CD4-positive, CD25-positive, alpha-beta regulatory T cell (primary cell): ENCODE measurements at regions not wholly inside any gene's neighbourhood (a gene's known extent, or its start where the extent isn't known, plus 50 kb on each side); places are given as distances from the start of the nearest gene placed in this dataset.

Experiments used
- ATAC-seq, 2 donors: fragments of 150-1000 bp; cut with Tn5 transposase; one replicate each; pipeline ENCODE4 v1.10.0; 2021; ENCODE audit warnings: low read depth in 2 of 2, moderate number of reproducible peaks in 2 of 2, moderate library complexity in 1 of 2
- DNase-seq, 3 donors: peaks; one replicate each; pipeline versions ENCODE4 v3.0.0 to v3.0.0-alpha.2; 2012 to 2022; ENCODE audit warnings: mixed read lengths in 1 of 3
- H3K27ac ChIP-seq: one replicate; pipeline ENCODE4 v1.7.0; 2013; ENCODE audit warnings: mild to moderate bottlenecking, low read length; ENCODE audit not compliant: insufficient read depth, poor library complexity, severe bottlenecking
- H3K27me3 ChIP-seq: one replicate; pipeline ENCODE4 v1.7.0; 2013; ENCODE audit warnings: low read length; ENCODE audit not compliant: control insufficient read depth, insufficient read depth
- H3K36me3 ChIP-seq: one replicate; pipeline ENCODE4 v1.7.0; 2013; ENCODE audit warnings: mild to moderate bottlenecking, low read length, moderate library complexity; ENCODE audit not compliant: control insufficient read depth, insufficient read depth
- H3K4me1 ChIP-seq: 2 replicates; pipeline ENCODE4 v1.7.0; 2013; ENCODE audit warnings: mild to moderate bottlenecking, low read length; ENCODE audit not compliant: insufficient read depth, control insufficient read depth, poor library complexity, severe bottlenecking
- H3K4me3 ChIP-seq: one replicate; pipeline ENCODE4 v1.7.0; 2013; ENCODE audit warnings: low read depth, mild to moderate bottlenecking, low read length, moderate library complexity
- H3K9me3 ChIP-seq, 2 experiments: 1 replicate in 1 of 2; 2 replicates in 1 of 2; pipeline ENCODE4 v1.7.0; 2013; ENCODE audit warnings: low read length in 2 of 2, mild to moderate bottlenecking in 1 of 2, moderate library complexity in 1 of 2; ENCODE audit not compliant: control insufficient read depth in 2 of 2
- H3K27ac Mint-ChIP-seq, 3 donors: one replicate each; pipeline ENCODE4 v1.8.0; 2020 to 2022; ENCODE audit warnings: mild to moderate bottlenecking in 3 of 3, mixed read lengths in 3 of 3, moderate library complexity in 2 of 3
- H3K27me3 Mint-ChIP-seq: one replicate; pipeline ENCODE4 v1.8.0; 2022; ENCODE audit warnings: mild to moderate bottlenecking, mixed read lengths
- H3K36me3 Mint-ChIP-seq: one replicate; pipeline ENCODE4 v1.8.0; 2020; ENCODE audit warnings: mixed read lengths
- H3K4me1 Mint-ChIP-seq, 4 donors: one replicate each; pipeline ENCODE4 v1.8.0; 2020 to 2022; ENCODE audit warnings: mixed read lengths in 4 of 4, mild to moderate bottlenecking in 1 of 4
- H3K4me3 Mint-ChIP-seq, 4 donors: one replicate each; pipeline ENCODE4 v1.8.0; 2020 to 2022; ENCODE audit warnings: mild to moderate bottlenecking in 4 of 4, mixed read lengths in 4 of 4, moderate library complexity in 3 of 4
- H3K9me3 Mint-ChIP-seq, 7 donors: one replicate each; pipeline ENCODE4 v1.8.0; 2020 to 2022; ENCODE audit warnings: mixed read lengths in 7 of 7, mild to moderate bottlenecking in 3 of 7, moderate library complexity in 2 of 7

DNA sequence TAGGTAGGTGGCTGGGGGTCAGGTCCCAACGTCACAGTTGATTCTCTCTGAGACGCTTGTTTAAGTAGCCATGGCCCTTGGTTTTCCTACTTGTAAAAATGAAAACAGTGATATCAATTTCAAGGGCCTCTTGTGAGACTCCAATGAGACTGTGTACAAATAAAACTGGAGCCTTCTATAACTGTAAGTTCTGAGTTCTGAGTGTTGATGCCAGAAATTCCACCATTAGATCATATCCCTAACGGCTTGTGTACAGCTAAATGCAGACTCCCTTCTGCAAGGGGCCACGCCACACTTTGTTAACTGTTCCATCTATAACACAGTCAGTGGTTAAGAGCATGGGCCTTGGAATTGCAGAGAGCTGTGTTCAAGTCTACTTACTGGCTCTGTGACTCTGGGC, 267.3 kb downstream of the TLE3 start:
- ATAC-seq (no peak), DNase-seq (no peak)
- H3K9me3 ChIP-seq, result no peaks in the 10 kb centered on the region
- no peak overlapping the region for H3K4me3 ChIP-seq
- no peaks in the 10 kb centered on the region for H3K36me3 Mint-ChIP-seq
- H3K36me3 ChIP-seq, result no peaks in the 10 kb centered on the region
- H3K27me3 ChIP-seq, result no peaks in the 10 kb centered on the region
- H3K4me3 Mint-ChIP-seq, result no peak overlapping the region
- no peaks in the 10 kb centered on the region for H3K9me3 Mint-ChIP-seq
- H3K27ac Mint-ChIP-seq, result no peak overlapping the region
- H3K27ac ChIP-seq, result no peak overlapping the region
- H3K4me1 ChIP-seq, result no peaks in the 10 kb centered on the region
- no peaks in the 10 kb centered on the region for H3K4me1 Mint-ChIP-seq
- H3K27me3 Mint-ChIP-seq, result no peaks in the 10 kb centered on the region

DNA sequence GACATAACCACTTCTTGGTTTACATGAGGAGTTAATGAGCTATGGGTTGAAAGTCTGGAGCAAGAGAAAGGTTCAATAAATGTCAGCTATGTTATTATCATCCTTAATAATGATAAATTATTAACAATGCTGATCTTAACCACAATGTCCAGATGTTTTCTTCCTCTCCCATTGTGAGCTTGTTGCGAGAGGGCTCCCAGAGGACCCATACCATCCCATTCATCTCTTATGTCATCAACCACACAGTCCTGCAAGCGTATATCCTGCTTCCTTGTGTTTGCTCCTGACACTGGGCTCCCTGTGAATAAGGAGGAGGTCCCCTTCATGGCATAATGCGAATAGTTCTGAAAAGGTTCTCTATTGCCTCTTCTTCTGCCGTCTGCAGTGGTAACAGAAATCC, 266.8 kb downstream of the TLE3 start:
- no peak for ATAC-seq
- Histone ChIP-seq H3K9me3 (no peaks in the 10 kb centered on the region), H3K36me3 (no peaks in the 10 kb centered on the region), H3K4me1 (no peaks in the 10 kb centered on the region), H3K27ac (no peak overlapping the region), H3K4me3 (no peak overlapping the region), H3K27me3 (no peaks in the 10 kb centered on the region)
- no peaks in the 10 kb centered on the region for H3K36me3 Mint-ChIP-seq
- no peak overlapping the region for H3K4me3 Mint-ChIP-seq
- no peaks in the 10 kb centered on the region for H3K27me3 Mint-ChIP-seq
- no peak for DNase-seq
- no peak overlapping the region for H3K27ac Mint-ChIP-seq
- H3K4me1 Mint-ChIP-seq, result no peaks in the 10 kb centered on the region
- H3K9me3 Mint-ChIP-seq, result no peaks in the 10 kb centered on the region

GRCh38 chr15:69834267-69834666, 263.4 kb downstream of the TLE3 start:
- Mint-ChIP-seq H3K27me3 (peaks cover 7% of the 10 kb centered on the region), H3K36me3 (no peaks in the 10 kb centered on the region), H3K9me3 (no peaks in the 10 kb centered on the region), H3K4me3 (no peak overlapping the region), H3K4me1 (no peaks in the 10 kb centered on the region), H3K27ac (no peak overlapping the region)
- H3K4me3 ChIP-seq, result no peak overlapping the region
- no peaks in the 10 kb centered on the region for H3K27me3 ChIP-seq
- H3K27ac ChIP-seq, result no peak overlapping the region
- ATAC-seq (no peak), DNase-seq (no peak)
- H3K36me3 ChIP-seq, result no peaks in the 10 kb centered on the region
- no peaks in the 10 kb centered on the region for H3K9me3 ChIP-seq
- no peaks in the 10 kb centered on the region for H3K4me1 ChIP-seq

- Histone ChIP-seq H3K4me3 (no peak overlapping the region), H3K27ac (no peak overlapping the region), H3K4me1 (no peaks in the 10 kb centered on the region), H3K9me3 (no peaks in the 10 kb centered on the region), H3K27me3 (no peaks in the 10 kb centered on the region), H3K36me3 (no peaks in the 10 kb centered on the region)
- ATAC-seq (no peak), DNase-seq (no peak)
- H3K27ac Mint-ChIP-seq, result no peak overlapping the region
- no peak overlapping the region for H3K4me3 Mint-ChIP-seq
- H3K9me3 Mint-ChIP-seq, result no peaks in the 10 kb centered on the region
- H3K4me1 Mint-ChIP-seq, result no peaks in the 10 kb centered on the region
- peaks cover 7% of the 10 kb centered on the region for H3K27me3 Mint-ChIP-seq
- no peaks in the 10 kb centered on the region for H3K36me3 Mint-ChIP-seq
Observed at GRCh38 chr15:69834761-69835160, 263.0 kb downstream of the TLE3 start.

GRCh38 chr15:69836048-69836447, 261.7 kb downstream of the TLE3 start:
- no peak overlapping the region for H3K4me3 Mint-ChIP-seq
- H3K27me3 ChIP-seq, result no peaks in the 10 kb centered on the region
- H3K9me3 Mint-ChIP-seq, result peaks cover 0 to 2% (median 0%) of the 10 kb centered on the region in 7 donors
- peak overlapping the region in 1 of 3 donors; percentile 5 for H3K27ac Mint-ChIP-seq
- DNase-seq (no peak), ATAC-seq (no peak)
- H3K4me1 Mint-ChIP-seq, result no peaks in the 10 kb centered on the region
- H3K27me3 Mint-ChIP-seq, result peaks cover 7% of the 10 kb centered on the region
- no peaks in the 10 kb centered on the region for H3K9me3 ChIP-seq
- no peaks in the 10 kb centered on the region for H3K36me3 ChIP-seq
- H3K4me1 ChIP-seq, result no peaks in the 10 kb centered on the region
- no peaks in the 10 kb centered on the region for H3K36me3 Mint-ChIP-seq
- no peak overlapping the region for H3K27ac ChIP-seq
- H3K4me3 ChIP-seq, result no peak overlapping the region

DNA sequence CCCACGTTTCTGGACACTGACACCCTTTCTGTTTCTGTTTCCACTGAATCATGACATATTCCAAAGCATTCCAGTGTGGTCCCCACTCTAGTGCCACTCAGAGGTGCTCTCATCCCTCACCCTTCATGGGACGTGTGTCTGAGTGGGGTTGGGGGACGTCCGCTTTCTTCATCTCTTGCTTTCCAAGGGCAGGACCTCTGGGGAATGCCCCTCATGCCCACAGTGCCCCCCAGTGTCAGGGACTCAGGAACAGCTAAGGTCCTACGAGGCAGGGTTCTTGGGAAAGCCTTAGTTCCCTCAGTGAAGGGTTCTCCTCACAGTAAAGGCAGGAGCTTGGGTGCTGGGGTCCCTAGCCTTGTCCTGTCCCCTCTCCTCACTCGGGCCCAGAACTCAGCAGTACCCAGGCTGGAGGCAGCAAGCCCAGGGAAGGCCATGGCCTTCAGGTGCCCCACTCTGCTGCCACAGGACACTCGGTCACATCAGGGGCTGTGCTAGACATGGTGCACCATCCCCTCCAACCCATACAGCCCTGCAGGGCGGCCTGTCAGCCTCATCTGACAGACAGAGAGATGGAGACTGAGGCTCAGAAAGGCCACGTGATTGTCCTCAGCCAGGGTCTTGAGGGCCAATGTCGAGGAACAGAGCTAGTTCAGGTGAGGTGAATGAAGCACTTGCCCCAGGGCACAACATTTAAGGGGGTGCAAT, 261.0 kb downstream of the TLE3 start:
- no peaks in the 10 kb centered on the region for H3K9me3 ChIP-seq
- Mint-ChIP-seq H3K4me3 (no peak overlapping the region), H3K36me3 (no peaks in the 10 kb centered on the region), H3K27me3 (peaks cover 7% of the 10 kb centered on the region), H3K27ac (peak overlapping the region in 1 of 3 donors; percentile 5), H3K4me1 (no peaks in the 10 kb centered on the region), H3K9me3 (peaks cover 0 to 2% (median 0%) of the 10 kb centered on the region in 7 donors)
- H3K4me1 ChIP-seq, result no peaks in the 10 kb centered on the region
- no peak overlapping the region for H3K4me3 ChIP-seq
- H3K27ac ChIP-seq, result no peak overlapping the region
- H3K36me3 ChIP-seq, result no peaks in the 10 kb centered on the region
- no peak for DNase-seq
- no peaks in the 10 kb centered on the region for H3K27me3 ChIP-seq
- no peak for ATAC-seq

GRCh38 chr15:69838338-69838737, 259.4 kb downstream of the TLE3 start:
- H3K9me3 Mint-ChIP-seq, result peaks cover 0 to 2% (median 0%) of the 10 kb centered on the region in 7 donors
- H3K9me3 ChIP-seq, result no peaks in the 10 kb centered on the region
- H3K36me3 Mint-ChIP-seq, result no peaks in the 10 kb centered on the region
- H3K27ac Mint-ChIP-seq, result no peak overlapping the region
- DNase-seq, result no peak
- H3K4me1 ChIP-seq, result no peaks in the 10 kb centered on the region
- no peak overlapping the region for H3K4me3 ChIP-seq
- no peaks in the 10 kb centered on the region for H3K36me3 ChIP-seq
- ATAC-seq, result no peak
- H3K4me3 Mint-ChIP-seq, result no peak overlapping the region
- no peak overlapping the region for H3K27ac ChIP-seq
- no peaks in the 10 kb centered on the region for H3K27me3 ChIP-seq
- no peaks in the 10 kb centered on the region for H3K4me1 Mint-ChIP-seq
- peaks cover 12% of the 10 kb centered on the region for H3K27me3 Mint-ChIP-seq

GRCh38 chr15:69838994-69839393, 258.7 kb downstream of the TLE3 start:
- Mint-ChIP-seq H3K4me3 (no peak overlapping the region), H3K36me3 (no peaks in the 10 kb centered on the region), H3K9me3 (peaks cover 0 to 2% (median 0%) of the 10 kb centered on the region in 7 donors), H3K27ac (no peak overlapping the region), H3K27me3 (peaks cover 13% of the 10 kb centered on the region), H3K4me1 (no peaks in the 10 kb centered on the region)
- no peak for DNase-seq
- Histone ChIP-seq H3K9me3 (no peaks in the 10 kb centered on the region), H3K4me3 (no peak overlapping the region), H3K27me3 (no peaks in the 10 kb centered on the region), H3K36me3 (no peaks in the 10 kb centered on the region), H3K4me1 (no peaks in the 10 kb centered on the region), H3K27ac (no peak overlapping the region)
- ATAC-seq, result no peak
